Mesothelial cell of epicardium (in vitro differentiated cells): ENCODE measurements at regions not wholly inside any gene's neighbourhood (a gene's known extent, or its start where the extent isn't known, plus 50 kb on each side); places are given as distances from the start of the nearest gene placed in this dataset.
"Not testable (repeated sequence)": the region's sequence is repeated elsewhere in the genome, so short reads cannot be mapped to it uniquely, and the experiment has no call there.

Source experiments
- DNase-seq, 2 experiments: peaks; one replicate each; pipeline ENCODE4 v3.0.0; 2021; ENCODE audit warnings: low spot score in 2 of 2; ENCODE audit not compliant: unreplicated experiment in 2 of 2
- H3K27ac Mint-ChIP-seq: 2 replicates; pipeline ENCODE4 v1.8.0; 2021; ENCODE audit warnings: mixed read lengths
- H3K27me3 Mint-ChIP-seq: 2 replicates; pipeline ENCODE4 v1.8.0; 2021; ENCODE audit warnings: low read depth, mixed read lengths
- H3K36me3 Mint-ChIP-seq: 2 replicates; pipeline ENCODE4 v1.8.0; 2021; ENCODE audit warnings: mixed read lengths
- H3K4me1 Mint-ChIP-seq: 2 replicates; pipeline ENCODE4 v1.8.0; 2021; ENCODE audit warnings: mixed read lengths
- H3K4me3 Mint-ChIP-seq: 2 replicates; pipeline ENCODE4 v1.8.0; 2021; ENCODE audit warnings: mild to moderate bottlenecking, moderate library complexity, mixed read lengths
- H3K9me3 Mint-ChIP-seq: 2 replicates; pipeline ENCODE4 v1.8.0; 2021; ENCODE audit warnings: mixed read lengths
- CTCF ChIP-seq: fragments of 200-600 bp; sonication (generic); IDR thresholded peaks from one replicate; pipeline ENCODE4 v1.5.0; 2021; ENCODE audit warnings: antibody characterized with exemption; ENCODE audit not compliant: unreplicated experiment

DNA sequence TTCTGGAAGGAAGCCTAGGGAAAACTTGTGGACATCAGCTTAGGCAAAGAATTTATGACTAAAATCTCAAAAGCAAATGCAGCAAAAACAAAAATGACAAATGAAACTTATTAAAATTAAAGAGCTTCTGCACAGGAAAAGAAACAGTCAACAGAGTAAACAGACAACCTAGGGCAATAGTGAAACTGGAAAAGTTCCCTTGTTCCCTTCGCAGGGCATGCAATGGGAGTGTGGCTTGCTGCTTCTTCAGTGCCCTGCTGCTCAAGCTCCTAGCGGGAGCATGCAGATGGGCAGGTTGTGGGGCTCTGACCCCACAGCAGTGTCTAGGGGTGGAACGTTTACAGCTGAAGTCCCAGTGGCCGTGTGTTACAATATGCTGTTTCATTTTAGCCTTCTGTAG, 1797.4 kb downstream of the NCAM2 start:
- Mint-ChIP-seq H3K36me3 (no peaks in the 10 kb centered on the region), H3K4me3 (no peak overlapping the region), H3K4me1 (no peaks in the 10 kb centered on the region), H3K27ac (no peak overlapping the region), H3K27me3 (peaks cover 2% of the 10 kb centered on the region), H3K9me3 (peaks cover 10% of the 10 kb centered on the region)
- no peak for DNase-seq
- TF ChIP-seq CTCF: no peak

GRCh38 chr21:22796147-22796546, 1797.9 kb downstream of the NCAM2 start:
- H3K36me3 Mint-ChIP-seq: no peaks in the 10 kb centered on the region
- H3K9me3 Mint-ChIP-seq: peaks cover 10% of the 10 kb centered on the region
- H3K27ac Mint-ChIP-seq: no peak overlapping the region
- peaks cover 2% of the 10 kb centered on the region for H3K27me3 Mint-ChIP-seq
- no peak overlapping the region for H3K4me3 Mint-ChIP-seq
- no peaks in the 10 kb centered on the region for H3K4me1 Mint-ChIP-seq
- DNase-seq: no peak
- no peak for TF ChIP-seq CTCF

DNA sequence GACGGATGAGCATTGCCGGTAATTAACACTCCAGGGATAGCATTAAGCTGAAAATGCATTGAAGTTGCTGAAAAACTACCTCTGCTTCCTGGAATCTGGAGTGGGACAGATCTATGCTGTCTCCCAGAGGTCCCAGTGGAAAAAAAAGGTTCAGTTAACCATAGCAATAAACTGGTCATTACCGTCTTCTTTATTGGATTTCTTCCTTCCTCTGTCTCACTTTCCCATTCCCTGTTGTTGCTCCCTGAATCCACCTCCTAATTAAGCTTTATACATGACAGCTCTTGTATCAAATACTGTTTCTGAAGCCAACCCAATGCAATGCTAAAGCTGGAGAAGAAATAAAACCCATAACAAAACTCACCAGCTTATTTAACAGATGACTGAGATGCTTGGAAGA, 1805.9 kb downstream of the NCAM2 start:
- H3K36me3 Mint-ChIP-seq: no peaks in the 10 kb centered on the region
- H3K27me3 Mint-ChIP-seq: peaks cover 2% of the 10 kb centered on the region
- no peak for DNase-seq
- no peak for TF ChIP-seq CTCF
- no peaks in the 10 kb centered on the region for H3K9me3 Mint-ChIP-seq
- no peak overlapping the region for H3K4me3 Mint-ChIP-seq
- H3K27ac Mint-ChIP-seq: no peak overlapping the region
- no peaks in the 10 kb centered on the region for H3K4me1 Mint-ChIP-seq

GRCh38 chr21:22806278-22806677, 1808.1 kb downstream of the NCAM2 start:
- DNase-seq: no peak
- H3K4me1 Mint-ChIP-seq: no peaks in the 10 kb centered on the region
- peaks cover 2% of the 10 kb centered on the region for H3K27me3 Mint-ChIP-seq
- no peak for TF ChIP-seq CTCF
- H3K27ac Mint-ChIP-seq: no peak overlapping the region
- no peaks in the 10 kb centered on the region for H3K36me3 Mint-ChIP-seq
- no peak overlapping the region for H3K4me3 Mint-ChIP-seq
- H3K9me3 Mint-ChIP-seq: no peaks in the 10 kb centered on the region

GRCh38 chr21:22813201-22813600, 1815.0 kb downstream of the NCAM2 start:
- no peak for TF ChIP-seq CTCF
- no peak for DNase-seq
- no peak overlapping the region for H3K27ac Mint-ChIP-seq
- H3K36me3 Mint-ChIP-seq: no peaks in the 10 kb centered on the region
- no peak overlapping the region for H3K4me3 Mint-ChIP-seq
- no peaks in the 10 kb centered on the region for H3K27me3 Mint-ChIP-seq
- H3K4me1 Mint-ChIP-seq: no peaks in the 10 kb centered on the region
- H3K9me3 Mint-ChIP-seq: no peaks in the 10 kb centered on the region

- DNase-seq, H3K27me3 Mint-ChIP-seq, H3K4me1 Mint-ChIP-seq, H3K9me3 Mint-ChIP-seq, H3K36me3 Mint-ChIP-seq, H3K27ac Mint-ChIP-seq, H3K4me3 Mint-ChIP-seq: not testable (repeated sequence)
Measured at GRCh38 chr21:22818681-22819485, 1820.7 kb downstream of the NCAM2 start.
